ENCODE measurements at regions not wholly inside any gene's neighbourhood (a gene's known extent, or its start where the extent isn't known, plus 50 kb on each side); places are given as distances from the start of the nearest gene placed in this dataset.

- H3K4me3 ChIP-seq (ENCODE audit: control insufficient read depth in 1 of 7, extremely low read depth in 1 of 7, insufficient read depth in 4 of 7, low read depth in 2 of 7, low read length in 6 of 7) = no peak overlapping the region
These were observed 254.8 kb downstream of the HGF start for GRCh38 chr7:81515009-81515408.

GRCh38 chr7:81514546-81514945 lies 255.3 kb downstream of the HGF start:
- no peak for DNase-seq
- Histone ChIP-seq H3K27ac (ENCODE audit: insufficient read depth in 1 of 2, low read depth in 1 of 2, low read length in 2 of 2, poor library complexity in 1 of 2, severe bottlenecking in 2 of 2) (no peak overlapping the region), H3K36me3 (ENCODE audit: control insufficient read depth in 4 of 4, insufficient read depth in 4 of 4, low read length in 3 of 4) (no peaks in the 10 kb centered on the region), H3K9me3 (ENCODE audit: control extremely low read depth in 1 of 5, control insufficient read depth in 4 of 5, insufficient read depth in 2 of 5, low read depth in 1 of 5, low read length in 4 of 5) (no peaks in the 10 kb centered on the region), H3K4me3 (ENCODE audit: control insufficient read depth in 1 of 7, extremely low read depth in 1 of 7, insufficient read depth in 4 of 7, low read depth in 2 of 7, low read length in 6 of 7) (no peak overlapping the region), H3K27me3 (replicated peaks in 2 of 5; ENCODE audit: control insufficient read depth in 4 of 5, insufficient read depth in 5 of 5, low read length in 4 of 5) (no peaks in the 10 kb centered on the region), H3K4me1 (ENCODE audit: control extremely low read depth in 1 of 4, control insufficient read depth in 4 of 4, insufficient read depth in 4 of 4, low read length in 3 of 4) (no peaks in the 10 kb centered on the region)
- ChIA-PET CTCF (interaction anchor here (0.7 to 1.1 kb wide), 2 partner anchors 14 to 1292 kb away, joined by 3 to 4 read pairs; no protein-coding TSS in a partner anchor), POLR2A (no interaction called here)
- WGBS (ENCODE audit: insufficient coverage) = 100% methylated on average over 1 of the region's 3 CpGs

More at GRCh38 chr7:81515009-81515408, 254.8 kb downstream of the HGF start:
- Histone ChIP-seq H3K27ac (ENCODE audit: insufficient read depth in 1 of 2, low read depth in 1 of 2, low read length in 2 of 2, poor library complexity in 1 of 2, severe bottlenecking in 2 of 2) (no peak overlapping the region), H3K9me3 (ENCODE audit: control extremely low read depth in 1 of 5, control insufficient read depth in 4 of 5, insufficient read depth in 2 of 5, low read depth in 1 of 5, low read length in 4 of 5) (no peaks in the 10 kb centered on the region), H3K36me3 (ENCODE audit: control insufficient read depth in 4 of 4, insufficient read depth in 4 of 4, low read length in 3 of 4) (no peaks in the 10 kb centered on the region), H3K4me1 (ENCODE audit: control extremely low read depth in 1 of 4, control insufficient read depth in 4 of 4, insufficient read depth in 4 of 4, low read length in 3 of 4) (no peaks in the 10 kb centered on the region), H3K27me3 (replicated peaks in 2 of 5; ENCODE audit: control insufficient read depth in 4 of 5, insufficient read depth in 5 of 5, low read length in 4 of 5) (no peaks in the 10 kb centered on the region)
- DNase-seq = no peak
- WGBS (ENCODE audit: insufficient coverage) = no CpG with 5 or more reads among the region's 1 CpG
- CTCF ChIA-PET = interaction anchor here (0.7 to 1.1 kb wide), 2 partner anchors 14 to 1292 kb away, joined by 3 to 4 read pairs; no protein-coding TSS in a partner anchor
- POLR2A ChIA-PET = no interaction called here

GRCh38 chr7:81510122-81510521 lies 259.7 kb downstream of the HGF start:
- no peaks in the 10 kb centered on the region for H3K4me1 ChIP-seq (ENCODE audit: control extremely low read depth in 1 of 4, control insufficient read depth in 4 of 4, insufficient read depth in 4 of 4, low read length in 3 of 4)
- CTCF ChIA-PET = interaction anchor here (1.0 kb wide), 1 partner anchor 9 kb away, joined by 7 read pairs; no protein-coding TSS in a partner anchor
- no peaks in the 10 kb centered on the region for H3K9me3 ChIP-seq (ENCODE audit: control extremely low read depth in 1 of 5, control insufficient read depth in 4 of 5, insufficient read depth in 2 of 5, low read depth in 1 of 5, low read length in 4 of 5)
- 94% methylated on average over 9 of the region's 10 CpGs for WGBS (ENCODE audit: insufficient coverage)
- no peak overlapping the region for H3K4me3 ChIP-seq (ENCODE audit: control insufficient read depth in 1 of 7, extremely low read depth in 1 of 7, insufficient read depth in 4 of 7, low read depth in 2 of 7, low read length in 6 of 7)
- no peaks in the 10 kb centered on the region for H3K36me3 ChIP-seq (ENCODE audit: control insufficient read depth in 4 of 4, insufficient read depth in 4 of 4, low read length in 3 of 4)
- POLR2A ChIA-PET = no interaction called here
- DNase-seq = no peak
- no peak overlapping the region for H3K27ac ChIP-seq (ENCODE audit: insufficient read depth in 1 of 2, low read depth in 1 of 2, low read length in 2 of 2, poor library complexity in 1 of 2, severe bottlenecking in 2 of 2)
- no peaks in the 10 kb centered on the region for H3K27me3 ChIP-seq (replicated peaks in 2 of 5; ENCODE audit: control insufficient read depth in 4 of 5, insufficient read depth in 5 of 5, low read length in 4 of 5)

- H3K27me3 ChIP-seq (replicated peaks in 2 of 5; ENCODE audit: control insufficient read depth in 4 of 5, insufficient read depth in 5 of 5, low read length in 4 of 5) = no peaks in the 10 kb centered on the region
- no peak for DNase-seq
- H3K9me3 ChIP-seq (ENCODE audit: control extremely low read depth in 1 of 5, control insufficient read depth in 4 of 5, insufficient read depth in 2 of 5, low read depth in 1 of 5, low read length in 4 of 5) = no peaks in the 10 kb centered on the region
- WGBS (ENCODE audit: insufficient coverage) = 100% methylated on average over 1 of the region's 2 CpGs
- CTCF ChIA-PET = no interaction called here
- no peak overlapping the region for H3K4me3 ChIP-seq (ENCODE audit: control insufficient read depth in 1 of 7, extremely low read depth in 1 of 7, insufficient read depth in 4 of 7, low read depth in 2 of 7, low read length in 6 of 7)
- POLR2A ChIA-PET = no interaction called here
- H3K4me1 ChIP-seq (ENCODE audit: control extremely low read depth in 1 of 4, control insufficient read depth in 4 of 4, insufficient read depth in 4 of 4, low read length in 3 of 4) = no peaks in the 10 kb centered on the region
- H3K36me3 ChIP-seq (ENCODE audit: control insufficient read depth in 4 of 4, insufficient read depth in 4 of 4, low read length in 3 of 4) = no peaks in the 10 kb centered on the region
- H3K27ac ChIP-seq (ENCODE audit: insufficient read depth in 1 of 2, low read depth in 1 of 2, low read length in 2 of 2, poor library complexity in 1 of 2, severe bottlenecking in 2 of 2) = no peak overlapping the region
These were observed 262.6 kb downstream of the HGF start for GRCh38 chr7:81507221-81507620.

DNA sequence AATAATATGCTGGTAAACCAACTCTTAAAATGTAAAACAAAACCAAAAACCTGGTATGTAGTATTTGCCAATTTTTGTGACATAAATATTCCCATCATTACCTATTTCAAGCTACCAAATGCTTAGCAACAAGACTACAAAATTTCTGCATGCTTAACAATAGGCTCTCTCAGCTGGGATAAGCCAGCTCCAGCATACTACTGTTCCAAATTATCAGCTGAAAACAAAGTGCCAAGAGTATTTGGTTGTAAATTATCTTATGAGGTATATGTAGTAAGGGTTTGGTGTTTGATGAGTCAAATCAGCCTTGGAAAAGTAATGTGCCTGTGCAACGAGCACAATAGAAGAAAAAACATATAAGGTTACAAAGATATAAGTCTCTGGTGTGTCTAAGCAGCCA lies 263.2 kb downstream of the HGF start:
- no peaks in the 10 kb centered on the region for H3K4me1 ChIP-seq (ENCODE audit: control extremely low read depth in 1 of 4, control insufficient read depth in 4 of 4, insufficient read depth in 4 of 4, low read length in 3 of 4)
- CTCF ChIA-PET = interaction anchor here (1.1 kb wide), 1 partner anchor 449 kb away, joined by 3 read pairs; no protein-coding TSS in a partner anchor
- no peak overlapping the region for H3K4me3 ChIP-seq (ENCODE audit: control insufficient read depth in 1 of 7, extremely low read depth in 1 of 7, insufficient read depth in 4 of 7, low read depth in 2 of 7, low read length in 6 of 7)
- H3K27ac ChIP-seq (ENCODE audit: insufficient read depth in 1 of 2, low read depth in 1 of 2, low read length in 2 of 2, poor library complexity in 1 of 2, severe bottlenecking in 2 of 2) = no peak overlapping the region
- H3K9me3 ChIP-seq (ENCODE audit: control extremely low read depth in 1 of 5, control insufficient read depth in 4 of 5, insufficient read depth in 2 of 5, low read depth in 1 of 5, low read length in 4 of 5) = no peaks in the 10 kb centered on the region
- H3K36me3 ChIP-seq (ENCODE audit: control insufficient read depth in 4 of 4, insufficient read depth in 4 of 4, low read length in 3 of 4) = no peaks in the 10 kb centered on the region
- no peaks in the 10 kb centered on the region for H3K27me3 ChIP-seq (replicated peaks in 2 of 5; ENCODE audit: control insufficient read depth in 4 of 5, insufficient read depth in 5 of 5, low read length in 4 of 5)
- POLR2A ChIA-PET = no interaction called here
- no peak for DNase-seq
- WGBS (ENCODE audit: insufficient coverage) = no CpG with 5 or more reads among the region's 1 CpG

DNA sequence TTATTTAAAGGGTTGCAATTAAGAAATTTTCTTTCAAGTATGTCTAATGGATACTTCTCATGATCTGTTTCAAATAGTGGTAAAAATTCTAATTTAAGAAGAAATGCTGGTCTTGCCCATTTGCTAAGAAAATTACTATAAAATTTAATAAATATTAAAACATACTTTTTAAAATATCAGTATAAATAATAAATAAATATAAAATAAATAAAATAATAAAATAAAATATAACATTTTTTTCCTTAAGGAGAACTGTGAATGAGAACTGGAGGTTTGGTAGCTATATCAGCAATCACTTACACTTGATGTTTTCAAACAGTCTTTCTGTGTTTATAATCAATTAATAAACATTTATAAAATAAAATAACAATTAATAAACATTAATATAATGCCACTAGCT lies 266.1 kb downstream of the HGF start:
- H3K36me3 ChIP-seq (ENCODE audit: control insufficient read depth in 4 of 4, insufficient read depth in 4 of 4, low read length in 3 of 4) = no peaks in the 10 kb centered on the region
- DNase-seq = no peak
- H3K27me3 ChIP-seq (replicated peaks in 2 of 5; ENCODE audit: control insufficient read depth in 4 of 5, insufficient read depth in 5 of 5, low read length in 4 of 5) = no peaks in the 10 kb centered on the region
- no peaks in the 10 kb centered on the region for H3K9me3 ChIP-seq (ENCODE audit: control extremely low read depth in 1 of 5, control insufficient read depth in 4 of 5, insufficient read depth in 2 of 5, low read depth in 1 of 5, low read length in 4 of 5)
- no peak overlapping the region for H3K27ac ChIP-seq (ENCODE audit: insufficient read depth in 1 of 2, low read depth in 1 of 2, low read length in 2 of 2, poor library complexity in 1 of 2, severe bottlenecking in 2 of 2)
- ChIA-PET CTCF (interaction anchor here (0.7 to 2.3 kb wide), 2 partner anchors 453 to 513 kb away, joined by 3 to 13 read pairs; no protein-coding TSS in a partner anchor), POLR2A (no interaction called here)
- no peaks in the 10 kb centered on the region for H3K4me1 ChIP-seq (ENCODE audit: control extremely low read depth in 1 of 4, control insufficient read depth in 4 of 4, insufficient read depth in 4 of 4, low read length in 3 of 4)
- H3K4me3 ChIP-seq (ENCODE audit: control insufficient read depth in 1 of 7, extremely low read depth in 1 of 7, insufficient read depth in 4 of 7, low read depth in 2 of 7, low read length in 6 of 7) = no peak overlapping the region

- H3K36me3 ChIP-seq (ENCODE audit: control insufficient read depth in 4 of 4, insufficient read depth in 4 of 4, low read length in 3 of 4) = no peaks in the 10 kb centered on the region
- H3K4me3 ChIP-seq (ENCODE audit: control insufficient read depth in 1 of 7, extremely low read depth in 1 of 7, insufficient read depth in 4 of 7, low read depth in 2 of 7, low read length in 6 of 7) = no peak overlapping the region
- DNase-seq = no peak
- ChIA-PET CTCF (interaction anchor here (0.7 to 2.3 kb wide), 2 partner anchors 453 to 514 kb away, joined by 3 to 13 read pairs; no protein-coding TSS in a partner anchor), POLR2A (no interaction called here)
- no peaks in the 10 kb centered on the region for H3K9me3 ChIP-seq (ENCODE audit: control extremely low read depth in 1 of 5, control insufficient read depth in 4 of 5, insufficient read depth in 2 of 5, low read depth in 1 of 5, low read length in 4 of 5)
- WGBS (ENCODE audit: insufficient coverage) = 100% methylated on average over 2 of the region's 4 CpGs
- H3K4me1 ChIP-seq (ENCODE audit: control extremely low read depth in 1 of 4, control insufficient read depth in 4 of 4, insufficient read depth in 4 of 4, low read length in 3 of 4) = no peaks in the 10 kb centered on the region
- no peaks in the 10 kb centered on the region for H3K27me3 ChIP-seq (replicated peaks in 2 of 5; ENCODE audit: control insufficient read depth in 4 of 5, insufficient read depth in 5 of 5, low read length in 4 of 5)
- no peak overlapping the region for H3K27ac ChIP-seq (ENCODE audit: insufficient read depth in 1 of 2, low read depth in 1 of 2, low read length in 2 of 2, poor library complexity in 1 of 2, severe bottlenecking in 2 of 2)
These were observed 266.5 kb downstream of the HGF start for GRCh38 chr7:81503336-81503735.
